Motor neuron (in vitro differentiated cells): ENCODE measurements at regions not wholly inside any gene's neighbourhood (a gene's known extent, or its start where the extent isn't known, plus 50 kb on each side); places are given as distances from the start of the nearest gene placed in this dataset.

ENCODE experiments used
- ATAC-seq, 8 experiments: fragments of 200-7000 bp; cut with Tn5 transposase; replicated peaks in 6 of 8; 2 replicates each; pipeline ENCODE4 v1.8.0; 2021; ENCODE audit warnings: mild to moderate bottlenecking in 8 of 8, moderate library complexity in 8 of 8
- H3K27ac ChIP-seq, 2 donors: fragments of 250-450 bp; sonication (Bioruptor Pico); 2 replicates each; pipeline ENCODE4 v1.9.0; 2021; ENCODE audit warnings: antibody characterized with exemption in 2 of 2, mild to moderate bottlenecking in 2 of 2, moderate library complexity in 1 of 2
- H3K4me1 ChIP-seq, 2 donors: fragments of 250-450 bp; sonication (Bioruptor Pico); replicated peaks in 1 of 2; 2 replicates each; pipeline ENCODE4 v1.6.1; 2021; ENCODE audit warnings: antibody characterized with exemption in 2 of 2, mild to moderate bottlenecking in 2 of 2, moderate library complexity in 1 of 2
- H3K4me3 ChIP-seq, 5 donors: fragments of 250-450 bp; sonication (Bioruptor Pico); 2 replicates each; pipeline ENCODE4 v1.9.0; 2021; ENCODE audit warnings: antibody characterized with exemption in 5 of 5, mild to moderate bottlenecking in 5 of 5, moderate library complexity in 4 of 5
- WGBS, 10 experiments: fragments of 450-650 bp; shearing (Covaris generic); methylation state at CpG; one replicate each; pipeline ENCODE4 v1.0.0; 2022; 5-methylcytosine and 5-hydroxymethylcytosine counted together
- in situ Hi-C, 9 experiments: fragments of 400-800 bp; cut with MboI; loops; one replicate each; pipeline ENCODE4 v1.15.0; 2021; ENCODE audit warnings: low sequenced_read_pairs in 9 of 9, low pct_unique_long_range_greater_than_20kb in 2 of 9; ENCODE audit not compliant: unreplicated experiment in 9 of 9

DNA sequence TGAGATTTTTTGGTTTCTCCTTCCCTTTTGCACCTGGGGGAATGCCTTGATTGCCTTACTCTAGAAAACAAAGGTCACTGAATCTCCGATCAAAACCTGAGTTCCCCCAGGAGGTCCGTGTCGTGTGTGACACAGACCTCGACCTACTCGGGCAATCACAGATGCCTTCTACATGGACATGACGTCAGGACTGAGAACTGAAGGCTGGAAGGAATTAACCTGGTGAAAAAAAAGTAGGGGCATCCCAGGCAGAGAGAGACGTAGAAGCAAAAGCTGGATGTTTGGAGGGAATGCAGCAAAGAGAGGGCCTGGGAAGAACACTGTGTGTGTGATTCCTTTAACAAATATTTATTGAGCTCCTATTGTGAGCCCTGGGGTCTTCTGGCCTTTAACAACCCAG lies 178.0 kb downstream of the PRDM2 start:
- no peak overlapping the region for H3K27ac ChIP-seq
- peak in 1 of 8 experiments; percentile 37 for ATAC-seq
- peaks cover 18 to 30% of the 10 kb centered on the region in 2 donors for H3K4me1 ChIP-seq
- in situ Hi-C loops: no loop called here
- 17 to 88% (median 63%) methylated on average over 2 to 7 of the region's 7 CpGs; no CpG with 5 or more reads in 2 of the 10 experiments for WGBS, 10 experiments
- no peak overlapping the region for H3K4me3 ChIP-seq

DNA sequence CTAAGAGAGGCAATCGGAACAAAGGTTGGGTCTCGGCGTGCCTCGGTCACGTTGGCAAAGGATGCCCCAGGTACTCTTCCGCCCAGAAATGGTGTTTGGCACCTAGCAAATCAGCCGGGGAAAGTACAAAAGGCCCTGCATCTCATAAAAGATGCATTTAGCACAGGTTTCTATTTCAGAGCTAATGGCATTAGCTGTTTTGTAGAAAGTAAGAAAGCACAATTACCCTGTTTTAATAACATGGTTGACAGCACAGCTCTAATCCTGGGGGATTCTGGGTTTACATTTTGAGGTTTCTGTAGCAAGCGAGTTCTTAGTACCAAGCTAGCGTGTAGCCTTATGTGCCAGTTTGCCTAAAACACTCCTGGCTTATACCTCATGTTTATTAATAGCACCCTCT lies 178.5 kb downstream of the PRDM2 start:
- 50 to 100% (median 85%) methylated on average over 1 to 9 of the region's 9 CpGs; no CpG with 5 or more reads in 1 of the 10 experiments for WGBS, 10 experiments
- ATAC-seq: no peak
- in situ Hi-C loops: no loop called here

DNA sequence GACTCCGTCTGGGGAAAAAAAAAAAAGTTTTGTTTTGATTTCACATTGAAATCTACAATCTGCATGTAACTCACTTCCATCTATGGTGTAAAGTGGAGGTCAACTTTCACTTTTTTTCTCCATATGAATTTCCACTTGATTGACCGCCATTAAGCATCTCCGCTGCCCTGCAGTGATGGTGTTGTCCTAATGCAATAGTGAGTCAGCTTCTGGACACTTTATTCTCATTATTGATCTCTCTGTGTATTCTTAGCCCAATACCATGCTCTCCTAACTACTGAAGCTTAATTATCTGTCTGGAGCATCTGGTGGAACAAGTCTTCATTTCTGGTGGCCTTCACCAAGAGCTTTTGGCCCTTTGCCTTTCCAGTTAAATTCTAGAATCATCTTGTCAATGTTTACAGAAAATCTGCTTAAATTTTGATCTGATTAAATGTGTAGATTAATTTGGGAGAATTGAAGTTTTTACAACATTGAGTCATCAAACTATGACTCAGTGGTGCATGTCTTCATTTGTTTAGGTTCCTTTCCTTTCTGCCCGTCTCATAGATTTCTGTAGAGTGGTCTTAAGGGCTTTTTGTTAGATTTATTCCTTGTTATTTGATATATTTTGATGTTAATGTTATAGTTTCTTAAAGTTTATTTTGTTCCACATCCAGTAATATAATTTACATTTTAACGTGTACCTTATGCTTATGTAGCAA lies 181.5 kb downstream of the PRDM2 start:
- peak in 5 of 8 experiments; percentile 91 to 96 (median 92) for ATAC-seq

More for the DNA sequence above, 178.5 kb downstream of the PRDM2 start:
- no peak overlapping the region for H3K4me3 ChIP-seq
- H3K27ac ChIP-seq: no peak overlapping the region
- peaks cover 14 to 26% of the 10 kb centered on the region in 2 donors for H3K4me1 ChIP-seq

DNA sequence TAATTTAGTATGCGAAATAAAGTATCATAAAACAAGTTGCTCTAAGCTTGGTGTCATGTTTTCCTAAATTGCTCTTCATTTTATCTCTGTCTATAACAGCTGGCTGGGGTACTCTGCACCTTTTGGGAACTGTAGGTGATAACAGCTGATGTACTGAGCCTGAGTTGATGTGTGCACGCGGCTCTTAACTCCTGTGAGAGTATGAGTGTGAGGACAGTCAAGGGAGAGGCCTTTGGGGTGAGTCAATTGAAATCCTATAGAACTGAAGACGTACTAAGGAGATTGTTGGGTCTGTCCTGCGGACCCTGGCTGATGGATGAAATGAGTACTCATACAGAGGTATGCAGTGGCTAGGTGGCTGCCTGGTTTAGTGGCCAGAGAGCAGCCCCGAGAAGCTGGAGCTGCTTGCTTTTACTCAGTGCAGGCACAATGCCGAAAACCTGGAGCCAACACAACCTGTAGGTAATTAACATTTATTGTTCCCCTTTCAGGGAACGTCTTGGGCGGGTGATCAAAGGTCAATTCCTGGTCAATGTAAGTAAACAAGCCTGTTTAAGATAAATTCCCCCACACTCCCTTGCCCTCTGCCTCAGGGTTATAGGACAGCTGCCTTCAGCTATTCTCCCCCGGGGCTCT lies 188.5 kb downstream of the PRDM2 start:
- in situ Hi-C loops: no loop called here
- 20 to 51% (median 39%) methylated on average over 1 to 9 of the region's 10 CpGs; no CpG with 5 or more reads in 1 of the 10 experiments for WGBS, 10 experiments
- ATAC-seq: no peak
- no peak overlapping the region for H3K4me3 ChIP-seq
- no peak overlapping the region for H3K27ac ChIP-seq
- H3K4me1 ChIP-seq: peaks cover 4 to 14% of the 10 kb centered on the region in 2 donors

More for the DNA sequence above, 181.5 kb downstream of the PRDM2 start:
- WGBS, 10 experiments: 39 to 86% (median 65%) methylated on average over 1 to 4 of the region's 5 CpGs
- H3K4me1 ChIP-seq: peaks cover 9 to 21% of the 10 kb centered on the region in 2 donors
- in situ Hi-C loops: no loop called here
- H3K27ac ChIP-seq: no peak overlapping the region
- H3K4me3 ChIP-seq: no peak overlapping the region

- peaks cover 7 to 18% of the 10 kb centered on the region in 2 donors for H3K4me1 ChIP-seq
- no peak overlapping the region for H3K4me3 ChIP-seq
- ATAC-seq: no peak
- in situ Hi-C loops: no loop called here
- 0 to 70% (median 32%) methylated on average over 1 to 3 of the region's 3 CpGs; no CpG with 5 or more reads in 2 of the 10 experiments for WGBS, 10 experiments
- no peak overlapping the region for H3K27ac ChIP-seq
Measured at GRCh38 chr1:13889495-13889894, 189.5 kb downstream of the PRDM2 start.

DNA sequence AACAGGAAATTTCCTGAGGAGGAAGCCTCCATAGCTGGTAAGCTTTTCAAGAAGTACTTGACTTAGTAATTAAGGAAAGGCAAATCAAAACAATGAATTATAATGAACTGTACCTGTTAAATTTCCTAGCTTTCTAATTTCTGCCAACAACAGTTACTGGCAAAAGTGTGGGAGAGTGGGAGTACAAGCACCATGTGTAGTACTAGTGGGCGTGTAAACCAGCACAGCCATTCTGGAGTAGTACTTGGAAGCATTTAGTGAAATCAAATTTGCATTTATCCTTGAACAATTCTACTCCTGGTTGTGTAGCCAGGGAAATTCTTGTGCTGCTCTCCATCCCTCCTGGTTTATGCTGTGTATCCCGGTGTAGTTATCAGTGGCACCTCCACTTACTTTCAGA lies 190.8 kb downstream of the PRDM2 start:
- no peak overlapping the region for H3K4me3 ChIP-seq
- H3K27ac ChIP-seq: no peak overlapping the region
- peaks cover 15 to 30% of the 10 kb centered on the region in 2 donors for H3K4me1 ChIP-seq
- WGBS, 10 experiments: 26 to 100% (median 93%) methylated on average over 1 to 2 of the region's 2 CpGs; no CpG with 5 or more reads in 3 of the 10 experiments
- in situ Hi-C loops: no loop called here
- ATAC-seq: no peak

GRCh38 chr1:13892198-13892597 lies 192.2 kb downstream of the PRDM2 start:
- WGBS, 10 experiments: 0 to 43% (median 17%) methylated on average over 1 to 7 of the region's 7 CpGs; no CpG with 5 or more reads in 2 of the 10 experiments
- Histone ChIP-seq H3K4me3 (peak overlapping the region in 4 of 5 donors; percentile 28 to 45 (median 40)), H3K4me1 (peaks cover 15 to 31% of the 10 kb centered on the region in 2 donors), H3K27ac (no peak overlapping the region)
- ATAC-seq: peak in 2 of 8 experiments; percentile 15 to 26
- in situ Hi-C loops: no loop called here

DNA sequence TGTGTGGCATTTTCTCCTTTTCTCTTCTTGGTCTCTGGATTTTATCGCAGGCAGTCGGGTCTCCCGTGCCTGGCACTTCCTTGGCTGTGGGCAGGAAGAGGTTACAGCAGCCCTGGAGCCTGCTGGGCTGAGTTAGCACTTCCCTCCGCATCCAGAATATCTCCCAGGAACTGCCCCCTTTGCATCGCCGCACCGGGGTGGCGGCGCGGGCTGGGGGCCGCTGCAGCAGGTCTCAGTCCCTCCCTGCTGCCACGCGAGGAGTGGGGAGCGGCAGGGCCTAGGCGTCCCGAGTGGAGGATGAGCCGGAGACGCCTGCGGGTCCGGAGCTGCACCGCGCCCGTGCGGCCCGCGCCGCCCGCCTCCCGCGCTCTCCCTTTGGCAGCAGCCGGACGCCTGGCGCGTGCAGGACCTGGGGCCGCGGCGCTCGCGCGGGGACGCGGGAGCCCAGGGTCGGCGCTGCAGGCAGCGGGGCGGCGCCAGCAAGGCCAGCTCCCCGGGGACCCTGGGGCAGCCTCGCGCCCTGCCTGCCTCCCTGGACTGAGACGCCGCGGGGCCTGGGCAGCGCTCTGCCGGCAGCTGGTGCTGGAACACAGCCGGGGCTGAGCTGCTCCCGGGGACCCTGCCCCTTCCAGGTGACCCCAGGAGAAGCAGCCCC lies 192.8 kb downstream of the PRDM2 start:
- Histone ChIP-seq H3K27ac (no peak overlapping the region), H3K4me1 (peaks cover 15 to 31% of the 10 kb centered on the region in 2 donors), H3K4me3 (peak overlapping the region; percentile 19 to 45 (median 37))
- peak; percentile 24 to 91 (median 88) for ATAC-seq
- whole genome bisulfite sequencing, 10 experiments: 0 to 4% (median 1%) methylated on average over 3 to 30 of the region's 57 CpGs; no CpG with 5 or more reads in 5 of the 10 experiments
- in situ Hi-C loops: no loop called here

DNA sequence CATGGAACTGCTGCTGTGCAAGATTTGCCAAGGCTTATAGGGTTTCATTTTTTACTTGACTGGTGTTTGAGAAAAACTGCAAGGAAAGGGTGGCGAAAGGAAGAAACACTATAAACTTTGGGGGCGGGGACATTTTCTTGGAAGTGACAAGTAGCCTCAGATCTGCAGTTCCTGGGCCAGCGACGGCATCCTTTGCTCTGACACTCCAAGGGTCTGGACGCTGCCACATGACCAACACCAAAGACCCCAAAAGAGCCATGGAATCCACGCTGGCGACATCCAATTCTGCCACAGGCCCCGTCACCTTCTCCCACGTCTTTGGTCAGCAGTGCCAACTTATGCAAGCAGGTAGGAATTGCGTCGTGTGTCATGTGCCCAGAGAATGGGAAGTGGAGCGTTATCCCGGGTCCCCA lies 193.4 kb downstream of the PRDM2 start:
- 0 to 63% (median 40%) methylated on average over 2 to 13 of the region's 13 CpGs; no CpG with 5 or more reads in 3 of the 10 experiments for WGBS, 10 experiments
- H3K27ac ChIP-seq: no peak overlapping the region
- no peak for ATAC-seq
- in situ Hi-C loops: no loop called here
- peaks cover 15 to 31% of the 10 kb centered on the region in 2 donors for H3K4me1 ChIP-seq
- peak overlapping the region; percentile 19 to 45 (median 37) for H3K4me3 ChIP-seq

DNA sequence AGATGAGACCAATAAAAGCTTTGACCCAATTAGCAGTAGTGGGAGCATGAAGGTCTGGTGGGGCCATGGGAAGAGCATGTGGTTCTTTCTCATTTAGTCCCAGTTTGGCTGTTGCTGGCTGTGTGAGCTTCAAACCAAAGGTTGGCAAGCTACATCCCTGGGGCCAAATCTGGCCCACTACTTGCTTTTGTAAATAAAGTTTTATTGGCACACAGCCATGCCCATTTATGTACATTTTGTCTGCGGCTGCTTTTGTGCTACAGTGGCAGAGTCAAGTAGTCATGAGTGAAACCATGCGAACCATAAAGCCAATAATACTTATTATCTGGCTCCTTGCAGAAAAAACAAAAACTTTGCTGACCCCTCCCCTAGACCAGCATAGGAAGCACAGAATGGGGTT lies 196.9 kb downstream of the PRDM2 start:
- H3K27ac ChIP-seq: no peak overlapping the region
- WGBS, 10 experiments: 43 to 100% (median 78%) methylated on average over 1 to 2 of the region's 2 CpGs; no CpG with 5 or more reads in 2 of the 10 experiments
- H3K4me1 ChIP-seq: peaks cover 15 to 24% of the 10 kb centered on the region in 2 donors
- ATAC-seq: no peak
- H3K4me3 ChIP-seq: no peak overlapping the region
- in situ Hi-C loops: no loop called here

DNA sequence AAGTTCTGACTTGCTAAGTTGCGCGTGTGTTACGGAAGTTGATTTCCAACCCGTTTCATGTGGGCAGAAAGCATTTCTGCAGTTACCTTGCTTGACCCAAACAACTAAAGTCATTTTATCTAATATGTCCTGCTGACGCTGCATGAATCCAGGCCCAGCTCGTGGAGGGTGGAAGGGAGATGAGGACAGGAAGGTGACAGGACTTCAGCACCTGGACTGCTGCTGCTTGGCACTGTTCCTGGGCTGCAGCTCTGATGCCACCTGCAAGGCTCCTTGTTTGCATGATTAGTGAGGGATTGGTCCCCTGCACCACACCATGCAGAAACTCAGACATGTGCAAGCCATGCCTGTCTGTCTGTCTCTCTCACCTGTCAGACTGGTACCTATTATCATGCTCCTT lies 198.4 kb downstream of the PRDM2 start:
- WGBS, 10 experiments: 28 to 76% (median 55%) methylated on average over 2 to 6 of the region's 6 CpGs; no CpG with 5 or more reads in 3 of the 10 experiments
- no peak overlapping the region for H3K27ac ChIP-seq
- H3K4me1 ChIP-seq: peaks cover 12 to 17% of the 10 kb centered on the region in 2 donors
- ATAC-seq: no peak
- in situ Hi-C loops: no loop called here
- no peak overlapping the region for H3K4me3 ChIP-seq

GRCh38 chr1:13899856-13900255 lies 199.9 kb downstream of the PRDM2 start:
- H3K4me3 ChIP-seq: no peak overlapping the region
- H3K4me1 ChIP-seq: peaks cover 8 to 11% of the 10 kb centered on the region in 2 donors
- no peak overlapping the region for H3K27ac ChIP-seq
- ATAC-seq: peak in 1 of 8 experiments; percentile 34
- in situ Hi-C loops: no loop called here
- WGBS, 10 experiments: 0 to 88% (median 77%) methylated on average over 3 to 7 of the region's 7 CpGs; no CpG with 5 or more reads in 3 of the 10 experiments

DNA sequence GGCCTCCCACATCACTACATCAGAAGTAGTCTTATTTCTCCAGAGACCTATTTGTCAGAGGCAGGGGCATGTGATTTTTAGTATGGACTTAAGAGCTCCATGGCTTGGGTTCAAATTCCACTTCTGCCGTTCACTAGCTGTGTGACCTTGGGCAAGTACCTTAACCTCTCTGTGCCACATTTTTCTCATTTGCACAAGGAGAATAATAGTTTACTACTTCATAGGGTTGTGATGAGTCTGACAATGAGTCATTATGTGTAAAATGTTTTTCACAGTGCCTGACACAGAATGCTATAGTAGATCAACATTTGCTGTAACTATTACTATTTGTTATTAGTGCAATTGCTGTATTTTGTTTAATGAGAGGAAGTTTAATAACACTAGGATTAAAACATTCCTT lies 200.6 kb downstream of the PRDM2 start:
- in situ Hi-C loops: no loop called here
- Histone ChIP-seq H3K4me1 (peaks cover 1 to 3% of the 10 kb centered on the region in 2 donors), H3K27ac (no peak overlapping the region), H3K4me3 (no peak overlapping the region)
- ATAC-seq: no peak
- 80 to 100% (median 93%) methylated on average over 1 of the region's 1 CpG; no CpG with 5 or more reads in 6 of the 10 experiments for WGBS, 10 experiments
